DND-41 (cell line): ENCODE measurements at regions not wholly inside any gene's neighbourhood (a gene's known extent, or its start where the extent isn't known, plus 50 kb on each side); places are given as distances from the start of the nearest gene placed in this dataset.

ENCODE experiments used
- EZH2 ChIP-seq: IDR thresholded peaks from 3 replicates; pipeline ENCODE4 v1.6.1; 2012; ENCODE audit warnings: borderline replicate concordance, low read depth, mild to moderate bottlenecking, moderate library complexity, low read length, inconsistent platforms; ENCODE audit not compliant: severe bottlenecking
- TF ChIP-seq, protein P1 (sequence below): IDR thresholded peaks from 2 replicates; pipeline ENCODE4 v1.5.1; 2012; ENCODE audit warnings: borderline replicate concordance, low read length, moderate library complexity, mild to moderate bottlenecking; ENCODE audit not compliant: poor library complexity, severe bottlenecking; ENCODE audit errors: extremely low read depth

DNA sequence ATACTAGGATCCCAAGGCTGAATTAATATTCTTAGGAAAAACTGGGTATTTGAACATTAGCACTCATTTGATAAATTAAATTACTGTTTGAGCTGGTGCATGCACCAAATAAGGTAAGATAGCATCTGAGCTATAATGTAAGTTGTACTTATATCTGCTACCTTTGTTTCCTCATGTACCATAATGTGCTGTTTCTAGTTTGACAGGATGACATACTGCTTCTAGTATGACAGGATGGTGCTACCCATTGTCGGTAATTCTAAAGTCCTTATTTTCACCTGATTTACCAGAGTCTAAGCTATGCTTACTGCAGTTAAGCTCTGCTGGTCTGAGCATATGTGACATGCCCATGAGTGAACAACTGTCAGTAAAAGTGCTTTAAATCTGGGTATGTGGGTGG is 1017.5 kb upstream of the IGFBP7 start:
- no peak for TF ChIP-seq EZH2
- TF ChIP-seq, protein P1, sequence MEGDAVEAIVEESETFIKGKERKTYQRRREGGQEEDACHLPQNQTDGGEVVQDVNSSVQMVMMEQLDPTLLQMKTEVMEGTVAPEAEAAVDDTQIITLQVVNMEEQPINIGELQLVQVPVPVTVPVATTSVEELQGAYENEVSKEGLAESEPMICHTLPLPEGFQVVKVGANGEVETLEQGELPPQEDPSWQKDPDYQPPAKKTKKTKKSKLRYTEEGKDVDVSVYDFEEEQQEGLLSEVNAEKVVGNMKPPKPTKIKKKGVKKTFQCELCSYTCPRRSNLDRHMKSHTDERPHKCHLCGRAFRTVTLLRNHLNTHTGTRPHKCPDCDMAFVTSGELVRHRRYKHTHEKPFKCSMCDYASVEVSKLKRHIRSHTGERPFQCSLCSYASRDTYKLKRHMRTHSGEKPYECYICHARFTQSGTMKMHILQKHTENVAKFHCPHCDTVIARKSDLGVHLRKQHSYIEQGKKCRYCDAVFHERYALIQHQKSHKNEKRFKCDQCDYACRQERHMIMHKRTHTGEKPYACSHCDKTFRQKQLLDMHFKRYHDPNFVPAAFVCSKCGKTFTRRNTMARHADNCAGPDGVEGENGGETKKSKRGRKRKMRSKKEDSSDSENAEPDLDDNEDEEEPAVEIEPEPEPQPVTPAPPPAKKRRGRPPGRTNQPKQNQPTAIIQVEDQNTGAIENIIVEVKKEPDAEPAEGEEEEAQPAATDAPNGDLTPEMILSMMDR = no peak
